ENCODE measurements at regions not wholly inside any gene's neighbourhood (a gene's known extent, or its start where the extent isn't known, plus 50 kb on each side); places are given as distances from the start of the nearest gene placed in this dataset.
"Not testable (repeated sequence)": the region's sequence is repeated elsewhere in the genome, so short reads cannot be mapped to it uniquely, and the experiment has no call there.

DNA sequence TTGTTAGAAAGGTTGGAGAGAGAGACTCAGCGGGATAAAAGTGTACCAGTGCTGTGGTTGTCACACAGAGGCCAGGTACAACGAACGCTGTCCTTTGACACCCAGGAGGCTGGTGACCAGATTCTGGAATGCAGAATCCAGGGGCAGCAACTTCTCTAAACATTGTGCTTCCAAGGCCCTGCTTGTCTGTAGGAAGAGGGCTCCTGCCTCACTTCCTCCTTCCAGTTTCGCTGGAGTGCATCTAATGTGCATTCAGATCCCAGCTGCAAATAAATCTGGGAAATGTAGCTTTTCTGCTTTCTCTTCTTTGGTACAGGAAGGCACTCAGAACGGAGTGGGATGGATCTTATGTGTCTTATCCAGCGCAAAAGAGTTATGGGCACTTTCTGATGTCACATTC lies 171.8 kb upstream of the ATP5MC3 start:
- no peak for DNase-seq (ENCODE audit: low read depth)

DNA sequence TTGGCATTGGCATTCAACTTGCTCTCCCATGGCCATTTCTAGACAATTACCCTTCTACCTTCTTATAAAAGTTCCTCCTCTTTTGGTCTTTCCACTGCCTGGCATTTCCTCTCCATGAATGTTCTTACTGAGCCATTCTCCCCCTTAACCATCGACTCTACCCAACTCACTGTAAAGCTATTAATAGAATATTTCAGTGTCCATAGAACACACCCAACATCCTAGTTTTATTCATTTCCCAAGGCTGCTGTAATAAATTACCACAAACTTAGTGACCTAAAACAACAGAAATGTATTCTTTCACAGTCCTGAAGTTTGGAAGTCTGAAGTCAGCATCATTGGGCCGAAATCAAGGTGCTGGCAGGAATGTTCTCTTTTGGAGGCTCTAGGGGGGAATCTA lies 170.0 kb upstream of the ATP5MC3 start:
- no peak for DNase-seq (ENCODE audit: low read depth)

DNA sequence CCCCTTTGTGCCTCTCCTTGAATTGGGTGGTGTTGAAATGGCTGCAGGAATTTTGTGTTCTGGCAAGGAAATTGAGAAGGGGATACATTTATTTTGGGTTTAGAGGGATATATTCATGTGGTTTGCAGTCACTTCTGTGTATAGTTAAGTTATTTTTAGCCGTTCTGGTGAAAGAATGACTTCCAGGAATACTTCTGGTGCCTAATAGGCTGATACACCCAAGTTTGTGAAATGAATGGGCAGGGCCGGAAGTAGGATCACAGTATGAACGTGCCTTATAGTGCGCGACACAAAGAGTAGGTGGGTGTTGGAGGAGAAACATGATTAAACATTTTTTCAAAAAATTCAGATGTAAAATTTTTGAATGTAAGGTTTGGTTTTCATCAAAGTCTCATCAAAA lies 168.6 kb upstream of the ATP5MC3 start:
- DNase-seq (ENCODE audit: low read depth), result peak; percentile 5

DNA sequence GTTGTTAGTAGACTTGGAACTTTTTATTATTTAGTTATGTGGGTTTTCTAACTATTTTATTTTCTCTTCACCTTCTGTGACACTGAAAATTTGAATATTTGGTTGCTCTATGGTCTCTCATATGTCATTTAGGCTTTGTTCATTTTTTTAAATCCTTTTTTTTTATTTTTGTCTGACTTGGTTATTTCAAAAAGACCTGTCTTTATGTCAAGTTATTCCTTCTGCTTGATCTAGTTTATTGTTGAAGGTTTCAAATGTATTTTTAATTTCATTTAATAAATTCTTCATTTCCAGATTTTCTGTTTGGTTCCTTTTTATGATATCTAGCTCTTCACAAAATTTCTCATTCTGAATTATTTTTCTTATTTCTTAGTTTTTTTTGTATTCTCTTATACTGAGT lies 160.6 kb upstream of the ATP5MC3 start:
- DNase-seq (ENCODE audit: low read depth), result no peak

DNA sequence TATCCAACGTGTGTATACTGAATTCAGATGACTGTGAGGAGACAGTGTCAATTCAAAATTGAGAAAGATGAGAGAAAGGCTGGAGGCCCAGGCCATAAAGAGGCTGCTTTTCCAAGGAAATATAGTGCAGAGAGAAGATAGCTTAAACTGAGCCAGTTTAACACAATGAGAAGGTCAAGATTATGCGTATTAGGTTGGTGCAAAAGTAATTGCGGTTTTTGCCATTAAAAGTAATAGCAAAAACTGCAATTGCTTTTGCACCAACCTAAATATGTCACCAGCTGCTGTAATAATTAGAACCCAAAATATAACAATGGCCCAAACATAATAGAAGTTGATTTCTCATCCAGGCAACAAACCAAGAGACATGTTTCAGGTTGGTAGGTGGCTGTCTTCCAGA lies 148.7 kb upstream of the ATP5MC3 start:
- no peak for DNase-seq (ENCODE audit: low read depth)

DNA sequence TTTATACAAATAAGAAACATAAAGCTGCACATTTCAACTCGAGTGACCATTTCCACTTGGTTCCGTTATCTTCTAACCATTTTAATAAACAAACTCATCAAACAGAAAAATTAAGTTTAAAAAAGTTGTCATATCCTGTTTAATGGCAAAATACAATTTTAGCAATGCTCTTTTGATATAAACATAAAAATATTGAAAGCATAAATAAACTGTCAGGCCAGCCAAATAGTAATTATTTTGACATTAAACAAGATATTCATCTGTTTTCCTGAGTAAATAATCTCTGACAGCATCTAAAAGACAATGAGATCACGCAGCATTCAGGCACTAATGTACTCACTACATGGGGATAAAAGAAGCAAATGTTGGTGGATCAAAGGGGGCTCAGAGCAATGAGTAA lies 145.3 kb upstream of the ATP5MC3 start:
- no peak for DNase-seq (ENCODE audit: low read depth)

DNA sequence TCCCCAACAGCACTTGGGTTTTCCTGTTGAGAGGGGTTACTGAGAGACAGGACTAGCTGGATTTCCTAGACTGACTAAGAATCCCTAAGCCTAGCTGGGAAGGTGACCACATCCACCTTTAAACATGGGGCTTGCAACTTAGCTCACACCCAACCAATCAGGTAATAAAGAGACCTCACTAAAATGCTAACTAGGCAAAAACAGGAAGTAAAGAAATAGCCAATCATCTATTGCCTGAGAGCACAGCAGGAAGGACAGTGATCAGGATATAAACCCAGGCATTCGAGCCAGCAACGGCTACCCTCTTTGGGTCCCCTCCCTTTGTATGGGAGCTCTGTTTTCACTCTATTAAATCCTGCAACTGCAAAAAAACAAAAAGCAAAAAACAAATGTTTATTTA lies 144.7 kb upstream of the ATP5MC3 start:
- DNase-seq (ENCODE audit: low read depth), result not testable (repeated sequence)

DNA sequence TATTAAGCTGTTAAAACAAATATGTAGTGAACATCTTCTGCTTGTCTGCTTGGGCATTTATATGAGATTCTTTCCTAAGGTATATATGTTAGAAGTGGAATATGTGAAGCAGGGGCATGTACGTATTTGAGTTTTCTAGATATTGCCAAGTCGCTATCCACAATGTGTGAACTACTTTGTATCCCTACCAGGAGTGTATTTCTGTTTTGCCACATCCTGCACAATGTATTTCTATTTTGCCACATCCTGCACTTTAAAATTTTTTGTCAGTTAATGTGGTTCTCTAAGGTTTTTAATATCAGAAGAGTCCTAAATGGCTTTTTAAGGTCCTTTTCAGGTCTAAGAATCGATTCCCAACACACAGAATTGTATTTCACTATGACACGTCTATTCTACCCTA lies 141.7 kb upstream of the ATP5MC3 start:
- DNase-seq (ENCODE audit: low read depth), result no peak

DNA sequence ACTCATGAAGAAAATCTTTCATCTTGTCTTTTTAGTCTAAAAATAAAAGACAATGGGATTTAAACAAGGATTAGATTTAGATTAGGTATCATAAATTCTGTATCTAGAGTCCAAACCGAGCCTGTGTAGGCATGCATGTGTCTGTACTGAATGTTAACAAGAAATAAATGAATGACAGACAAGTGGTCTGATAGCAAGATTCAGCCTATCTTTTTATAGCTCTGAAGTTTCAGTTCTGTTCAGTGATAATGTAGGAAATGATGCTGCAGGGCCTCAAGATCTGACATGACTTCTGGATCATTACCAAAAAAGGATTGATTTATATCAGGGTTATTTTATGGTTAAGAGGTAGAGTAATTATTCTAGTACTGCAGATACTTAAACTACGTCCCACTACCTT lies 137.0 kb upstream of the ATP5MC3 start:
- DNase-seq (ENCODE audit: low read depth), result no peak

DNA sequence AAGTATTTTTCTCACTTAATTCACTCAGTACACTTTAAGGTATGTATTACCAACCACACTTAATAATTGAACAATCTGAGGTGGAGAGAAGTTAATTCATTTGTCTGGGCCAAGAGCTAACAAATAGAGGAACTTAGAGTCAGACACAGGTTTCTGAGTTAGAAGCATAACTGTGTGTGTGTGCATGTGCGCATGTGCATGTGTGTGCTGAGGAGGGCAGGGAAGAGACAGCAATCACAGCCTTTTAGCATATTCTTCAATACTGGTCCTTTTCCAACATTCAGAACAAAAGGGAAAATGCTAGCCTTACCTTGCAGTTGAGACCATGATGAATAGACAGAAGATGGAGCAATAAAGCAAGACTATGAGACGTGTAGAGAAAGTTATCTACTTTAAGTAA lies 136.2 kb upstream of the ATP5MC3 start:
- no peak for DNase-seq (ENCODE audit: low read depth)

DNA sequence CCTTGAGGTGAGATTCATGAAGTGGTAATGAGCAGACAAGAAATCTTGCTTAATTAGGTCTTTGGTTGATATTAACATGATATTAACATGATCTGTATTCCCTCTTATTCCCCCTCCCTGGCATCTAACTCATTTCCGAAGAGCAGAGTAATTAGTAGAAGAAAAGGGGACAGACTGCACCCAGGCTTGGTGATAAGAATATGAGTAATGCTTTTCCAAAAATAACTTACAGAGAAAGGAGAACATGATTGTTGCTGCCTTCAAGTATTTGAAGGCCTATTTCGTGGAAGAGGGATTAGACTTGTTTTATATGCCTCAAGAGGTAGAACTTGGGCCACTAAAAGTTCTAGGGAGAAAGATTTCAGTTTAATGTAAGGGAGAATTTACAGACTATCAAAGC lies 130.6 kb upstream of the ATP5MC3 start:
- no peak for DNase-seq (ENCODE audit: low read depth)

DNA sequence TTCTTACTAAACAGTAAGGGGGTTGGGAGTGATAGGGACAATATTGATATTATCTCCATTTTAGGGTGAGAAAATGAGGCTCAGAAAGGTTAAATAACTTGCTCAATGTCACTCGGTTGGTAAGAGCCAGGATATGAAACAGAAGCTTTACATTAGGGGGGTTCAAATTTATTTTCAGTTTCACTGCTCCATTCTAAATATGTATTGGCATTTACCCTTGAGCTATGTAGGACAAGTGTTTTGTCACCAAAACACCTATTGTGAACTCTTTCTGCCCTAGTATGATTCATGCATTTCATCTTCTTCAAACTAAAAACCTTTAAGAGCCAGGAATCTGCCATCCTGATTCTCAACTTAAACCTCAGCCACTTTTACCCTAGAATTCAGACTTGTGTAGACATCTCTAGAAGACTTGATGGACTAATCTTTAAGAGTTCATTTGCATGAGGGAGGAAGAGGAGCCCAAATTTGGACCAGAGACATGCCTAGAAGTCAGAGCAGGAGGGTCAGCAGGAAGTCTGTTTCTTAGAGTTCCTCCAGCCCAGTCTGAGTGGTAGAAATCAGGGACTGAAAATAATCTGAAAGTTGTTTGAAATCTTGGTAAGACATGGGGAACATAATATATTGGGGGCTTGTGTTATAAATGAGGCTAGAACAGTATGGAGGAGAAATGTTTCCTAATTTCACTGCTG lies 129.4 kb upstream of the ATP5MC3 start:
- DNase-seq (ENCODE audit: low read depth), result no peak

DNA sequence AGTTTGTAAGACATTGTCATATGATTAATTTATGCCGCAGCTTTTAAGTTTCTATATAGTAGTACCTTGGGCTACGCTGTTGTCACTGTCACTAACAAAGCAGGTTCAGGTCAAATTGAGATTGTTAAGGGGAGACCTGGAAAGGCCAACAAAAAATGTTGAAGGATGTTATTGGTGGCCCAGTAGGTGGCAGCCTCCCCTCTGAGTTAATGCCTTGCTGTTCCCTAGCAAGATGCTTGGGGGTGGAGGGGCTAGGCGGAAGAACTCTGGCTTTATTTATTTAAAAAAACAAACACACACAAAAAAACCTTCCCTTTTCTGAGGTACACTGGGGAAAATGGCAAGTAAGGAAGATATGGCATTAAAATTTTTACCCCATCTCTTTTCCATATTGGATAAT lies 128.3 kb upstream of the ATP5MC3 start:
- peak; percentile 32 for DNase-seq (ENCODE audit: low read depth)

DNA sequence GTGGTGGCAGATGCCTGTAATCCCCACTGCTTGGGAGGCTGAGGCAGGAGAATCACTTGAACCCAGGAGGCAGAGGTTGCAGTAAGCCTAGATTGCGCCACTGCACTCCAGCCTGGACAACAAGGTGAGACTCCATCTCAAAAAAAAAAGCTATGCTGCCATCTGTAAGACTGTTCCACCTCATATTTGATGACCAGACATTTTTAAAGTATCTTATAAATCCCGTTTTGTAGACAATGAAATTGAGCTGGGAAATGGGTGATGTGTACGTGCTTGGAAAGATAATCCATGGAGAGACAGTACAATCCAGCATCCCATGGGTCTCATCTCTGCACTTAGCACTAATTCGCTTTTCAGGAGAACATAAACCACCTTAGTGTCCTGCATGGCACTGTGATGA lies 126.5 kb upstream of the ATP5MC3 start:
- DNase-seq (ENCODE audit: low read depth), result no peak

DNA sequence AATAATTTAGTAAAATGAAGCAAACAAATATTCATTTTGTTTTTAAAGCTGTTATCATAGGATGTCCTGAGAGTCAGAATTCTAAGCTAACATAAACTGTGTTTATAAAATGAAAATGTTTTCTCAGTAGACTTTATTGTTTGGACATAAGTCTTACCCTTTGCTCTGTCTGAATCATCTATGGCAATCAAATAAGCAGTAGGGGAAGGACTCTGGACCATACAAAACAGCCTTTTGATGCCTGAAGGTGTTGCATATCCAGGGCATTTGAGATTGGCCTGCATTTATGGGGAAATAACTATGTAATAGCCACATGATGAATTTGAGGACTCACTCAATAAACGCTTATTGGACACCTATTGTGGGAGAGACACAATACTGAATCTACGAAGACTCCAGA lies 123.0 kb upstream of the ATP5MC3 start:
- no peak for DNase-seq (ENCODE audit: low read depth)

DNA sequence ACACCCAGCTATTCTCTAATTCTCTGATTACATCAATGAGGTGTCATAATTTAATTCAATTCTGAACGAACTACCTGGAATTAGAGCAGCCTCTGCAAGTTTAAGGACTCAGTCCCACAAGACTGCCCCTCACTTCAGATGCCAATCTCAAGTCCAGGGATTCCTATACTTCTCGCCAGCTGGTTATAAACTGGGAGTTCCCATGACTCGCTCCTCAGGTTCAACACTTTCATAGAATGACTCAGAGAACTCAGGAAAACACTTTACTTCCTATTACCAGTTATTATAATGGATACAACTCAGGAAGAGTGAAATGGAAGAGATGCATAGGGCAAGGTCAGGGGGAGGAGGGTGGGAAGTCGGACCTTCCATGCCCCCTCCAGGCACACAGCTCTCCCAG lies 112.3 kb upstream of the ATP5MC3 start:
- peak; percentile 5 for DNase-seq (ENCODE audit: low read depth)

DNA sequence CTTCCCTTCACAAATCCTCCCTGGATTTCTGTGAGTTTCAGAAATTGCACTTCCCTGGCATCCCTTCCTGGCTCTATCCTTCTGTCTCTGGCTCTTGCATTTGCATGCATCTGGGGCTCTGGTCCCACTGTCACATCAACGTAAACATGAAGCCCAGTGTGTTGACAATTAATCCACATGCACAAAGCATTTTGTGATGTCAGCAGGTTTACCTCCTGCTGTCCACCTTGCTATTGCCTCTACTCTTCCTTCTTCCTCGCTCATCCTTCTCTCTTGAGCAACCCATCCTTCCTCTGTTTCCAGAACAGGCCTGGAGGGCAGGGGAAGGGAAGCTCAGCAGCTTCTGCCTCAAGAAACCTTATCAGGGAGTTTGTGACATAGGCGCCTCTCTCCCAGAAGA lies 111.7 kb upstream of the ATP5MC3 start:
- DNase-seq (ENCODE audit: low read depth), result no peak

DNA sequence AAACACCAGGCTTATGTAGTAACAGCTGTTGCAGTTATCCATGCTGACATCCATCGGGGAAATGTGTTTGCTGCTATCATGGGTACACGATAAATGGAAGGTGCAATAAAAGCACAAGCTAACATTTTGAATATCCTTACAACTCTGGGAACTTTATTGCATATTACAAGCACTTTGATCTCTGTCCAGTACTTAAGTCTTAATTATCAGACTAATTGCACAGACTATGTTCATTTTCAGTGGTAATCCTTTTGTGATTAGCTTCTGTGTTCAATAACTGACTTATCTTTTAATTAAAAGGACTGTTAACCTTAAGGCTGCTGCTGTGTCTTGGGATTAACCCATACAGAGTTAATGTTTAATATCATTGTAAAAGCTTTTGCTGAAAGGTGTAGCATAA lies 101.4 kb upstream of the ATP5MC3 start:
- DNase-seq (ENCODE audit: low read depth), result no peak

DNA sequence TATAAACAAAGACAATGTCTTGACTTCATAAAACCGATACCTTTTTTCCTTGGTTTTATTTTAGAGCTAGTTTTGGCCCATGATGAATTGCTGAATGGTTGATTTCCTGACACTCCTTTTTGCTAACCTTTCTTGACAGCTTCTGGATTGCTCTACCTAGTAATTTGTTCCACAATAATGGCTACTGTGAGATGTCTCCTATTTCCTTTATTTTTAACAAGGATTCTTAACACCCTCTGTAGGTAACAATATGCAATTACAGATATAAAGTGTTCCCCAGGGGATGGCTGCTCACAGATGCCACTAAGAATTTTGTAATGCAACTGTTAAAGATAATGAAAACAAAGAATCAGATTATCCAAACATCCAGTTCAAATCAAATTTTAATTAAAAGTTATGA lies 100.8 kb upstream of the ATP5MC3 start:
- DNase-seq (ENCODE audit: low read depth), result peak; percentile 42

DNA sequence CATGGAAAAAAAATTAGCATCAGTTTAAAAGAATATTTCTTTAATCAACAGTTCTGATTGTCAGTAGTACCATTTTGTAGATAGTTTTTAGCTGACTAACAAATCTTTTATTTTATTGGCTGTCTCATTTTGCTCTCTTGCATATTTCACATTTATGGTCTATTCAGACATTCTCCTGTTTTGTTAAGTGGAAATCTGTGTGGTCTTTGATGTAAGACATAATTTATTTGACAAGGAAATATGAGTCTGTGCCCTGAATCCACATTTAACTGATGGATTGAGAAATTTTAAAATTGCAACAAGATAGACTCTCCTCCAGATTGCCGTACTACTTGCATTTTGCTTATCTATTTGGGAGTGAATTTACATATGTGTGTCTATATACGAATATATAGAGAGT lies 96.3 kb upstream of the ATP5MC3 start:
- DNase-seq (ENCODE audit: low read depth), result no peak

DNA sequence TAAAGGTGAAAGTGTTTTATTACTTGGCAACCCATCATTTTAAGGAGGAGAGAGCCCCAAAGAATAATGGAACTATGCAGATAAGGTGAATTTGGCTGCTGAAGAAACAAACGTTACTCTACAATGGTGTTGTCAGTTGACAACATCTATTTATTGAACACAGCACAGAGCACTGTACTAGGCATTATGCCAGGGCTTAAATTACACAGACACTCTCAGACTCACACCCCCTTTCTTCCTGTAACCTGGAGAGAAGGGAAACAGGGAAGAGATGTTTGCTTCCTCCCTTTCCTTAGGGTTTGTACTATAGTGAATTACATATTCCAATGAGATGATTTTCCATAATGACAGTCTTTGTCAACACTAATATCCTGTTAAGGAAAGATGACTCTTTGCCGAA lies 94.0 kb upstream of the ATP5MC3 start:
- no peak for DNase-seq (ENCODE audit: low read depth)

DNA sequence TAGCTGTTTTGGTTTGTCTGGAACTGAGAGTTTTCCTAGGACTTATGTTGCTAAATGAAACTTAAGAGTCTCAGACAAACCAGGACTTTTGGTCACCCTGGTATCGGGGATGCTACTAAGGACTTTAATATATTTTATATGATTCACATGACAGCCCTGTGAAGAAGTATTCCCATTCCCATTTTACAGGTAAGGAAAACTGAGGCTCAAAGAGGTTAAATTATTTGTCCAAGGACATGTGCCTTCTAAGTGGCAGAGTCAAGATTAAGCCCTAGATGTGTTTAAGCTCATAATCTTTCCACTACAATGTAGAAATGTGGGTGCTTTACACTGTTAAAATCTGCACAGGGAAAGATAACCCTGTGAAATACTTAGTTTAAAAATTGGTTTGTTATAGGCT lies 77.7 kb upstream of the ATP5MC3 start:
- DNase-seq (ENCODE audit: low read depth), result no peak

DNA sequence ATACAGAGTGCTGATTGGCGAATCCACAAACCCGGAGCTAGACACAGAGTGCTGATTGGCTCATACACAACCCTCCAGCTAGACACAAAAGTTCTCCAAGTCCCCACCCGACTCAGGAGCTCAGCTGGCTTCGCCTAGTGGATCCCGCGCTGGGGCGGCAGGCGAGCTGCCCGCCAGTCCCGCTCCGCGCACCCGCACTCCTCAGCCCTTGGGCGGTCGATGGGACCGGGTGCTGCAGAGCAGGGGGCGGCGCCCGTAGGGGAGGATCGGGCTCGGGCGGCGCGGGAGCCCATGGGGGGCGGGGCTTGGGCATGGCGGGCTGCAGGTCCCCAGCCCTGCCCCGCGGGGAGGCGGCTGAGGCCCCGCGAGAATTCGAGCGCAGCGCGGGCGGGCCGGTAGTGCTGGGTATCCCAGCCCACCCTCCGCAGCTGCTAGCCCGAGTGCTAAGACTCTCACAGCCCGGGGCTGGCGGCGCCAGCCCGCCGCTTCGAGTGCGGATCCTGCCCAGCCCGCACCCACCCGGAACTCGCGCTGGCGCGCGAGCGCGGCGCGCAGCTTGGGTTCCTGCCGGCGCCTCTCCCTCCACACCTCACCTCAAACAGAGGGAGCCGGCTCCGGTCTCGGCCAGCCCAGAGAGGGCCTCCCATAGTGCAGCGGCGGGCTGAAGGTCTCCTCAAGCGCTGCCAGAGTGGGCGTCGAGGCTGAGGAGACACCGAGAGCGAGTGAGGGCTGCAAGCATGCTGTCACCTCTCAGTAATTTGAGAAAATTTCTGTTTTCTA lies 75.5 kb upstream of the ATP5MC3 start:
- DNase-seq (ENCODE audit: low read depth), result no peak

DNA sequence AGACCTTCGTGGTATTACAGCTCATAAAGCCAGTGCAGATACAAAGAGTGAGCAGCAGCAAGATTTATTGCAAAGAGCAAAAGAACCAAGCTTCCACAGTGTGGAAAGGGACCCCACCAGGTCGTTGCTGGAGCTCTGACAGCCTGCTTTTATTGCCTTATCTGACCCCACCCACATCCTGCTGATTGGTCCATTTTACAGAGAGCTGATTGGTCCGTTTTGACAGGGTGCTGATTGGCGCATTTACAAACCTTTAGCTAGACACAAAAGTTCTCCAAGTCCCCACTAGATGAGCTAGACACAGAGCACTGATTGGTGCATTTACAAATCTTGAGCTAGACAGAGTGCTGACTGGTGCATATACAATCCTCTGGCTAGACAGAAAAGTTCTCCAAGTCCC lies 74.9 kb upstream of the ATP5MC3 start:
- not testable (repeated sequence) for DNase-seq (ENCODE audit: low read depth)

Data from RPMI7951 (cell line).